Tibial nerve (tissue), 4 donors: ENCODE measurements at regions not wholly inside any gene's neighbourhood (a gene's known extent, or its start where the extent isn't known, plus 50 kb on each side); places are given as distances from the start of the nearest gene placed in this dataset.
"Not testable (repeated sequence)": the region's sequence is repeated elsewhere in the genome, so short reads cannot be mapped to it uniquely, and the experiment has no call there.

Source experiments
- DNase-seq, 2 donors: peaks; one replicate each; pipeline ENCODE4 v3.0.0-alpha.2; 2019; ENCODE audit warnings: low spot score in 2 of 2
- H3K27ac ChIP-seq, 4 donors: fragments of 200-600 bp; sonication (generic) in 3 of 4; one replicate each; pipeline ENCODE4 v1.5.1; 2017 to 2019; ENCODE audit warnings: mild to moderate bottlenecking in 1 of 4
- H3K27me3 ChIP-seq, 2 donors: fragments of 200-600 bp; sonication (generic) in 1 of 2; one replicate each; pipeline versions ENCODE4 v1.5.1 to v1.6.0; 2017 to 2019
- H3K36me3 ChIP-seq, 3 donors: fragments of 200-600 bp; sonication (generic); one replicate each; pipeline ENCODE4 v1.5.1; 2018 to 2019
- H3K4me1 ChIP-seq, 4 donors: fragments of 200-600 bp; sonication (generic) in 3 of 4; one replicate each; pipeline ENCODE4 v1.5.1; 2017 to 2019
- H3K4me3 ChIP-seq, 4 donors: fragments of 200-600 bp; sonication (generic) in 3 of 4; one replicate each; pipeline ENCODE4 v1.5.1; 2017 to 2019; ENCODE audit warnings: mild to moderate bottlenecking in 1 of 4, moderate library complexity in 1 of 4
- H3K9me3 ChIP-seq, 4 donors: fragments of 200-600 bp; sonication (generic) in 3 of 4; one replicate each; pipeline ENCODE4 v1.5.1; 2017 to 2019
- CTCF ChIP-seq, 5 experiments: fragments of 200-600 bp in 3 of 5; fragments of 450-650 bp in 2 of 5; sonication (generic) in 3 of 5; IDR thresholded peaks; one replicate each; pipeline ENCODE4 v1.5.1; 2016 to 2019; ENCODE audit warnings: antibody characterized with exemption in 5 of 5, mild to moderate bottlenecking in 3 of 5, moderate library complexity in 2 of 5
- EP300 ChIP-seq, 2 donors: sonication (generic); formaldehyde crosslinking; IDR thresholded peaks; one replicate each; pipeline ENCODE4 v1.6.1; 2017; ENCODE audit warnings: antibody characterized with exemption in 2 of 2, mild to moderate bottlenecking in 1 of 2
- POLR2A ChIP-seq, 2 donors: fragments of 450-650 bp; IDR thresholded peaks; one replicate each; pipeline ENCODE4 v1.6.1; 2017; ENCODE audit warnings: antibody characterized with exemption in 2 of 2, mild to moderate bottlenecking in 2 of 2, moderate library complexity in 2 of 2
- WGBS, 2 donors: methylation state at CpG; one replicate each; pipeline ENCODE4 v1.1.5; 2018; 5-methylcytosine and 5-hydroxymethylcytosine counted together

GRCh38 chr12:9363145-9363544 lies 154.9 kb upstream of the PZP start:
- Histone ChIP-seq H3K4me3 (no peak overlapping the region), H3K27ac (no peak overlapping the region), H3K27me3 (no peaks in the 10 kb centered on the region), H3K9me3 (no peaks in the 10 kb centered on the region), H3K4me1 (peaks cover 0 to 6% (median 0%) of the 10 kb centered on the region in 4 donors), H3K36me3 (no peaks in the 10 kb centered on the region)
- TF ChIP-seq POLR2A (IDR thresholded peaks at IDR 0.05): no peak
- no peak for TF ChIP-seq CTCF (IDR thresholded peaks at IDR 0.05)
- no peak for TF ChIP-seq EP300 (IDR thresholded peaks at IDR 0.05)
- WGBS, 2 donors: 73 to 86% methylated on average over 6 of the region's 6 CpGs
- DNase-seq: no peak

- no peak overlapping the region for H3K27ac ChIP-seq
- H3K4me3 ChIP-seq: no peak overlapping the region
- no peaks in the 10 kb centered on the region for H3K36me3 ChIP-seq
- WGBS, 2 donors: 72 to 74% methylated on average over 12 of the region's 12 CpGs
- no peaks in the 10 kb centered on the region for H3K27me3 ChIP-seq
- H3K9me3 ChIP-seq: no peaks in the 10 kb centered on the region
- no peak for DNase-seq
- peaks cover 0 to 6% (median 0%) of the 10 kb centered on the region in 4 donors for H3K4me1 ChIP-seq
- no peak for TF ChIP-seq EP300 (IDR thresholded peaks at IDR 0.05)
- no peak for TF ChIP-seq POLR2A (IDR thresholded peaks at IDR 0.05)
- no peak for TF ChIP-seq CTCF (IDR thresholded peaks at IDR 0.05)
Observed at GRCh38 chr12:9361879-9362326, 153.7 kb upstream of the PZP start.

- not testable (repeated sequence) for H3K4me1 ChIP-seq, H3K4me3 ChIP-seq, H3K36me3 ChIP-seq, H3K27ac ChIP-seq, H3K27me3 ChIP-seq, DNase-seq
- 96 to 98% methylated on average over 4 of the region's 4 CpGs for WGBS, 2 donors
- H3K9me3 ChIP-seq: peaks cover 0 to 27% (median 3%) of the 10 kb centered on the region in 4 donors
Observed at GRCh38 chr12:9354009-9354754, 146.0 kb upstream of the PZP start.

GRCh38 chr12:9351136-9351535 lies 142.9 kb upstream of the PZP start:
- Histone ChIP-seq H3K9me3 (peaks cover 0 to 27% (median 3%) of the 10 kb centered on the region in 4 donors), H3K4me3 (no peak overlapping the region), H3K36me3 (peaks cover 0 to 7% (median 0%) of the 10 kb centered on the region in 3 donors), H3K27ac (peak overlapping the region in 1 of 4 donors; percentile 52), H3K4me1 (no peaks in the 10 kb centered on the region), H3K27me3 (no peaks in the 10 kb centered on the region)
- DNase-seq: no peak
- no peak for TF ChIP-seq POLR2A (IDR thresholded peaks at IDR 0.05)
- no peak for TF ChIP-seq CTCF (IDR thresholded peaks at IDR 0.05)
- TF ChIP-seq EP300 (IDR thresholded peaks at IDR 0.05): no peak
- 81 to 90% methylated on average over 2 of the region's 2 CpGs for whole genome bisulfite sequencing, 2 donors

GRCh38 chr12:9349888-9350885 lies 142.0 kb upstream of the PZP start:
- 38 to 40% methylated on average over 16 of the region's 16 CpGs for WGBS, 2 donors
- H3K36me3 ChIP-seq: peaks cover 0 to 7% (median 0%) of the 10 kb centered on the region in 3 donors
- peaks cover 0 to 27% (median 3%) of the 10 kb centered on the region in 4 donors for H3K9me3 ChIP-seq
- H3K4me3 ChIP-seq: no peak overlapping the region
- no peak for DNase-seq
- no peaks in the 10 kb centered on the region for H3K4me1 ChIP-seq
- no peaks in the 10 kb centered on the region for H3K27me3 ChIP-seq
- peak overlapping the region in 1 of 4 donors; percentile 52 for H3K27ac ChIP-seq
- TF ChIP-seq EP300 (IDR thresholded peaks at IDR 0.05) (no peak), CTCF (IDR thresholded peaks at IDR 0.05) (no peak), POLR2A (IDR thresholded peaks at IDR 0.05) (no peak)
